Stomach (tissue), 8 donors: ENCODE measurements at regions not wholly inside any gene's neighbourhood (a gene's known extent, or its start where the extent isn't known, plus 50 kb on each side); places are given as distances from the start of the nearest gene placed in this dataset.

Experiments used
- DNase-seq, 2 donors: peaks; one replicate each; pipeline versions ENCODE4 v3.0.0 to v3.0.0-alpha.2; 2013 to 2019
- H3K27ac ChIP-seq, 5 donors: fragments of 200-600 bp in 4 of 5; sonication (generic) in 4 of 5; one replicate each; pipeline ENCODE4 v1.5.1; 2013 to 2019; ENCODE audit warnings: mild to moderate bottlenecking in 1 of 5, moderate library complexity in 1 of 5
- H3K27me3 ChIP-seq, 3 donors: fragments of 200-600 bp; sonication (generic); one replicate each; pipeline ENCODE4 v1.5.1; 2017 to 2019; ENCODE audit warnings: mixed run types in 1 of 3
- H3K36me3 ChIP-seq, 4 donors: fragments of 200-600 bp; sonication (generic); 1 replicate in 3 of 4; 2 replicates in 1 of 4; pipeline ENCODE4 v1.5.1; 2016 to 2019
- H3K4me1 ChIP-seq, 4 donors: fragments of 200-600 bp; sonication (generic); one replicate each; pipeline ENCODE4 v1.5.1; 2016 to 2019
- H3K4me3 ChIP-seq, 4 donors: fragments of 200-600 bp; sonication (generic) in 3 of 4; one replicate each; pipeline ENCODE4 v1.5.1; 2016 to 2019; ENCODE audit warnings: mild to moderate bottlenecking in 1 of 4
- H3K9me3 ChIP-seq, 4 donors: fragments of 200-600 bp; sonication (generic); one replicate each; pipeline ENCODE4 v1.5.1; 2016 to 2019
- EP300 ChIP-seq: sonication (generic); formaldehyde crosslinking; IDR thresholded peaks from one replicate; pipeline ENCODE4 v1.6.1; 2017; ENCODE audit warnings: antibody characterized with exemption
- POLR2A ChIP-seq, 4 donors: fragments of 450-650 bp; IDR thresholded peaks; one replicate each; pipeline ENCODE4 v1.6.1; 2016; ENCODE audit warnings: antibody characterized with exemption in 4 of 4, control low read depth in 2 of 4, mild to moderate bottlenecking in 1 of 4, moderate library complexity in 1 of 4
- POLR2AphosphoS5 ChIP-seq, 3 donors: sonication (generic); formaldehyde crosslinking; IDR thresholded peaks; one replicate each; pipeline ENCODE4 v1.6.1; 2016; ENCODE audit warnings: antibody characterized with exemption in 3 of 3
- WGBS, 5 donors: extraction: QIAGEN DNeasy Blood & Tissue Kit in 3 of 5; methylation state at CpG; one replicate each; pipeline versions ENCODE4 v1.1.5 to v1.1.7; 2013 to 2018; 5-methylcytosine and 5-hydroxymethylcytosine counted together
- intact Hi-C: fragments of 100-400 bp; cut with DNase I; formaldehyde crosslinking; loops from one replicate; pipeline ENCODE4 v1.15.1; 2023; ENCODE audit warnings: low total_unique reads
- TF ChIP-seq, protein P1 (sequence below), 7 experiments: fragments of 450-650 bp in 4 of 7; fragments of 200-600 bp in 3 of 7; sonication (generic) in 3 of 7; IDR thresholded peaks; one replicate each; pipeline ENCODE4 v1.5.1; 2016 to 2019; ENCODE audit warnings: antibody characterized with exemption in 7 of 7, control low read depth in 2 of 7, mild to moderate bottlenecking in 1 of 7
- donor health status: healthy with polysubstance abuse.
- donor health status: Bipolar disorder and iron deficiency.
- donor health status: healthy.

DNA sequence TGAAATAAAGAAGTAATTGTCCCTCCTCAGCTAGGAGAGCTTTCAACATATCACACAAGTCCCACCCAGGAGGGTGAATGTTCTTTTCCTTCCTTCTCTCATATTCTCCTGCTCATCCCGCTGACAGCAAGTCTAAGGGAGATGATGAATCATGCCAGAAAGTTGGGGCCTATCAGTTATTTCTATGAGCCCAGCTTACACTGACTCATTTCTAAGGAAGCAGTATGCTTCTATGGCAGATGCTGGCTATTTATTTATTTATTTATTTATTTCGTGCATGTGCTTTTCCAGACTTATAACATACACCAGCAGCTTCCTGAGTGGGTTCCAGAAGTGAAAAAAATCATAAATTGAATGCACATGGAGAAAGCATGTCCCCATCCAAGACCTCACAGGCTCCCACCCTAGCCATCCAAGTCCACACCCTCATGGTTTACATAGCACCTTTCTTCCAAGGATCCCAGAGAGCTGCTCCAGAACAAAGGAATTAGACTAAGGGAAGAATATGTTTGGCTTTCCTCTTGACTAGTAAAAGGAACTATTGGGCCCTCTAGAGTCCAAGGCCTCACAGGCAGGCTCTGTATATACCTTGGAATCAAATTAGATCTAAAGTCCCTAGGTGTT, 1074.2 kb upstream of the ZEB2 start:
- Histone ChIP-seq H3K27ac (no peak overlapping the region), H3K27me3 (no peaks in the 10 kb centered on the region), H3K36me3 (no peaks in the 10 kb centered on the region), H3K4me1 (peaks cover 0 to 6% (median 0%) of the 10 kb centered on the region in 4 donors), H3K4me3 (no peak overlapping the region), H3K9me3 (no peaks in the 10 kb centered on the region)
- TF ChIP-seq POLR2AphosphoS5 (IDR thresholded peaks at IDR 0.05) (no peak), POLR2A (IDR thresholded peaks at IDR 0.05) (no peak), EP300 (no peak)
- TF ChIP-seq, protein P1, sequence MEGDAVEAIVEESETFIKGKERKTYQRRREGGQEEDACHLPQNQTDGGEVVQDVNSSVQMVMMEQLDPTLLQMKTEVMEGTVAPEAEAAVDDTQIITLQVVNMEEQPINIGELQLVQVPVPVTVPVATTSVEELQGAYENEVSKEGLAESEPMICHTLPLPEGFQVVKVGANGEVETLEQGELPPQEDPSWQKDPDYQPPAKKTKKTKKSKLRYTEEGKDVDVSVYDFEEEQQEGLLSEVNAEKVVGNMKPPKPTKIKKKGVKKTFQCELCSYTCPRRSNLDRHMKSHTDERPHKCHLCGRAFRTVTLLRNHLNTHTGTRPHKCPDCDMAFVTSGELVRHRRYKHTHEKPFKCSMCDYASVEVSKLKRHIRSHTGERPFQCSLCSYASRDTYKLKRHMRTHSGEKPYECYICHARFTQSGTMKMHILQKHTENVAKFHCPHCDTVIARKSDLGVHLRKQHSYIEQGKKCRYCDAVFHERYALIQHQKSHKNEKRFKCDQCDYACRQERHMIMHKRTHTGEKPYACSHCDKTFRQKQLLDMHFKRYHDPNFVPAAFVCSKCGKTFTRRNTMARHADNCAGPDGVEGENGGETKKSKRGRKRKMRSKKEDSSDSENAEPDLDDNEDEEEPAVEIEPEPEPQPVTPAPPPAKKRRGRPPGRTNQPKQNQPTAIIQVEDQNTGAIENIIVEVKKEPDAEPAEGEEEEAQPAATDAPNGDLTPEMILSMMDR (IDR thresholded peaks at IDR 0.05): no peak
- DNase-seq: peak in 1 of 2 donors; percentile 15
- WGBS, 5 donors: 75 to 83% (median 78%) methylated on average over 2 of the region's 2 CpGs
- intact Hi-C loops: no loop called here

DNA sequence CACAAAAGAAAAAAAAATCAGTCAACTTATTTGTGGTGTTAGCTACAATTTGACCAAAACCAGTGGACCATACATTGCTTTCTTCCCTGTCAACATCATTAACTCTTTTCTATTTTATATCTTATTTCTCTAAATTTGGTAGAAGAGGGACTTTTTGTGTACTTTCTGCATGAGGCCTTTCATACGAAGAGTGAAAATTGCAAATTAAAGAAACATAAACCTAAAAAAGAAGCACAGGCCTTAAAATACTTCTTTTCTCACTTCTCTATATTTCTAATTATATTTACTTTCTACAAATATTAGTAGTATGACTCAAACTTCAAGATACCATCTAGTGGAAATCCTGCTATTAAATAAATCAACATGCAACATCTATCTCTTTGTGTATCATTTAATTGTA, 1073.4 kb upstream of the ZEB2 start:
- TF ChIP-seq POLR2A (IDR thresholded peaks at IDR 0.05) (no peak), POLR2AphosphoS5 (IDR thresholded peaks at IDR 0.05) (no peak), EP300 (no peak)
- TF ChIP-seq, protein P1 (IDR thresholded peaks at IDR 0.05): no peak
- Histone ChIP-seq H3K27ac (no peak overlapping the region), H3K36me3 (no peaks in the 10 kb centered on the region), H3K4me1 (peaks cover 0 to 6% (median 0%) of the 10 kb centered on the region in 4 donors), H3K9me3 (no peaks in the 10 kb centered on the region), H3K27me3 (no peaks in the 10 kb centered on the region), H3K4me3 (no peak overlapping the region)
- intact Hi-C loops: no loop called here
- DNase-seq: no peak
- WGBS, 5 donors: 76 to 95% (median 82%) methylated on average over 1 of the region's 1 CpG

DNA sequence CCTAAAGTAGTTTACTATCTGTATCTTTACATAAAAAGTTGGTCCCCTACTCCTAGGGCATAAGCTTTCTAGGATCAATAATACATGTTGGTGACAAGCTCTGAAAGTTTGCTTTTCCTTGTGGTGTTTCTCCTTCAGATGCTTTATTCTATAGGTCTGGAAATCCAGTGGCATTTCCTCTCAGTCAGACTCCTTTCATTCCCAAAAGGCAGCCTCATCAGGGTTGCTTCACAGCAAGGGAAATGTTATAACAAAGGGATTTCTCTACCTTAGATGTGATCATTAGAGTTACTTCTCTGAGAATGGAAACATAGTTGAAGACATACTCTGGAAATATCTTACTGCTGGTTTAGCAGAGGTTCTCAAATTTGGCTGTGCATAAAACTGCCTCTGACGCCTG, 1072.4 kb upstream of the ZEB2 start:
- intact Hi-C loops: no loop called here
- no peak overlapping the region for H3K27ac ChIP-seq
- peaks cover 0 to 6% (median 0%) of the 10 kb centered on the region in 4 donors for H3K4me1 ChIP-seq
- TF ChIP-seq POLR2AphosphoS5 (IDR thresholded peaks at IDR 0.05) (no peak), EP300 (no peak), POLR2A (IDR thresholded peaks at IDR 0.05) (no peak)
- TF ChIP-seq, protein P1 (IDR thresholded peaks at IDR 0.05): no peak
- DNase-seq: no peak
- 86 to 100% (median 95%) methylated on average over 1 of the region's 1 CpG for WGBS, 5 donors
- H3K9me3 ChIP-seq: no peaks in the 10 kb centered on the region
- no peak overlapping the region for H3K4me3 ChIP-seq
- no peaks in the 10 kb centered on the region for H3K27me3 ChIP-seq
- H3K36me3 ChIP-seq: no peaks in the 10 kb centered on the region

DNA sequence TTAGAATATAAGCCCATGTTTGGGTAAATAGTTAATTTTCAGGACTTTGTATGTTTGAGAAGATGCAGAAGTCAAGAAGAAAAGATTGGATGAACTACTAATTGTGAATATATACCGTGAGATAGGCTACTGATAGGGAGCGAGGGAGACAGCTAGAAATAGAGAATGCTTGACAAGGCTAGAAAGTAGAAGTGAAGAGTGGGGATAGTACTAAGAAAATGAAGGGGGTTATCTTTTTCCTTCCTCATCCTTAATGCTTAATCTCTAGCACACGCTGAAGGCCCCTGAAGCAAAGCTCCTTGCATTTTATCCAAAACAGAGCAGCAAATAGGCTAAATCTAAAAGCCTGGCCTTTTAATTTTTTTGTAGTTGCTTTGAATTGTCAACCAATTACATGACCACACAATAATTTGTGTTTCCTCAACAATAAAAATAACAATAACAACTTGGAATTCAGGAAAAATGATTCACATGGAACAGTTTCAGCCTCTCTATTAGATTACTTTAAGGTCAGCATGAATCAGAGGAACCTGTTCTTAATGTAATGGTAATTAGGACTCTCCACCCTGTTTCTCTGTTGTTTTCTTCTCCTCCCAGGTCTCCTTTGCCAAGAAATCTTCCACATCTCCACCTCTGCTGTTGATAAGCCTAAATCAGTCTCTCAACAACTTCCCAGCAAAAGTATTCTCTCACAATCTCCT, 1071.3 kb upstream of the ZEB2 start:
- peaks cover 0 to 6% (median 0%) of the 10 kb centered on the region in 4 donors for H3K4me1 ChIP-seq
- intact Hi-C loops: no loop called here
- TF ChIP-seq POLR2A (IDR thresholded peaks at IDR 0.05) (no peak), POLR2AphosphoS5 (IDR thresholded peaks at IDR 0.05) (no peak), EP300 (no peak)
- TF ChIP-seq, protein P1 (IDR thresholded peaks at IDR 0.05): no peak
- no peaks in the 10 kb centered on the region for H3K27me3 ChIP-seq
- H3K4me3 ChIP-seq: no peak overlapping the region
- 87 to 95% (median 92%) methylated on average over 3 of the region's 3 CpGs for WGBS, 5 donors
- no peaks in the 10 kb centered on the region for H3K36me3 ChIP-seq
- no peak overlapping the region for H3K27ac ChIP-seq
- DNase-seq: no peak
- no peaks in the 10 kb centered on the region for H3K9me3 ChIP-seq
